ENCODE measurements at regions not wholly inside any gene's neighbourhood (a gene's known extent, or its start where the extent isn't known, plus 50 kb on each side); places are given as distances from the start of the nearest gene placed in this dataset.

DNA sequence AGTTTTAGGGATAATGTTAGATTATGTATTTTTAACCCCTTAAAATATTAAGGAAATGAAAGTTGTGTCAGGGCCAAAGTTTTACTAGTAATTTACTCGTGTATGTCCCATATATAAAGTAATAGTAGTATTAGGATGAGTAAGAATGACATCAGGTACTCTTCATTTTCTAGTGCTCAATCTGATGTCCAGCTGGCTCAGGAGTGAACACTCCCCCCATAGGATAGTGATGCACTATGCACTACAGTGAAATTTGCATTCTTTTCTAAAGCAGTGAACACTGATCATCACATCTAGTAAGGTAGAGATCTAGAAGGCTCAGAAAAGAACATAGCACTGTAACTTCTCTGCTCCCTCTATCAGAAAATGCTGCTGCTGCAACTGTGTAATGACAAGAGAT, 409.7 kb downstream of the GLUD2 start:
- H3K36me3 ChIP-seq (ENCODE audit: low read depth, missing control alignments), result no peaks in the 10 kb centered on the region
- H3K4me1 ChIP-seq, result no peaks in the 10 kb centered on the region
- no peaks in the 10 kb centered on the region for H3K27me3 ChIP-seq
- H3K27ac ChIP-seq, result no peak overlapping the region
- TF ChIP-seq POLR2A (IDR thresholded peaks at IDR 0.05), result no peak
- TF ChIP-seq, protein P1, sequence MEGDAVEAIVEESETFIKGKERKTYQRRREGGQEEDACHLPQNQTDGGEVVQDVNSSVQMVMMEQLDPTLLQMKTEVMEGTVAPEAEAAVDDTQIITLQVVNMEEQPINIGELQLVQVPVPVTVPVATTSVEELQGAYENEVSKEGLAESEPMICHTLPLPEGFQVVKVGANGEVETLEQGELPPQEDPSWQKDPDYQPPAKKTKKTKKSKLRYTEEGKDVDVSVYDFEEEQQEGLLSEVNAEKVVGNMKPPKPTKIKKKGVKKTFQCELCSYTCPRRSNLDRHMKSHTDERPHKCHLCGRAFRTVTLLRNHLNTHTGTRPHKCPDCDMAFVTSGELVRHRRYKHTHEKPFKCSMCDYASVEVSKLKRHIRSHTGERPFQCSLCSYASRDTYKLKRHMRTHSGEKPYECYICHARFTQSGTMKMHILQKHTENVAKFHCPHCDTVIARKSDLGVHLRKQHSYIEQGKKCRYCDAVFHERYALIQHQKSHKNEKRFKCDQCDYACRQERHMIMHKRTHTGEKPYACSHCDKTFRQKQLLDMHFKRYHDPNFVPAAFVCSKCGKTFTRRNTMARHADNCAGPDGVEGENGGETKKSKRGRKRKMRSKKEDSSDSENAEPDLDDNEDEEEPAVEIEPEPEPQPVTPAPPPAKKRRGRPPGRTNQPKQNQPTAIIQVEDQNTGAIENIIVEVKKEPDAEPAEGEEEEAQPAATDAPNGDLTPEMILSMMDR (IDR thresholded peaks at IDR 0.05), result no peak
- intact Hi-C loops (cut with DNase I; ENCODE audit: low total_unique reads), result no loop called here
- no peak for DNase-seq
- WGBS, 2 donors, result 78 to 83% methylated on average over 1 of the region's 1 CpG
- no peaks in the 10 kb centered on the region for H3K9me3 ChIP-seq
- H3K4me3 ChIP-seq, result no peak overlapping the region

DNA sequence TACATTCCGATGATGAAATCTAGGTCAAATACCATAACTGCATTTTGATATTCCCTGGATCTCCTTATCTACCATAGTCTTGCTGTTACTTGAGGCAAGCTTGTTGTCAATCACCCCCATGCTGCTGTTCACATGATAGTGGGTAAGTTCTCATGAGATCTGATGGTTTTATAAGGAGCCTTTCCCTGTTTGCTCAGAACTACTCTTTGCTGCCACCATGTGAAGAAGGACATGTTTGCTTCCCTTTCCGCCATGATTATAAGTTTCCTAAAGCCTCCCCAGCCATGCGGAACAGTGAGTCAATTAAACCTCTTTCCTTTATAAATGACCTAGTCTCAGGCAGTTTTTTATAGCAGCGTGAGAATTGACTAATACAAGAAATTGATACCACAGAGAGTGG, 432.0 kb downstream of the GLUD2 start:
- Histone ChIP-seq H3K27me3 (no peaks in the 10 kb centered on the region), H3K4me3 (no peak overlapping the region), H3K4me1 (no peaks in the 10 kb centered on the region), H3K36me3 (ENCODE audit: low read depth, missing control alignments) (no peaks in the 10 kb centered on the region), H3K27ac (no peak overlapping the region), H3K9me3 (no peaks in the 10 kb centered on the region)
- WGBS, 2 donors, result 71 to 95% methylated on average over 4 of the region's 4 CpGs
- no peak for TF ChIP-seq POLR2A (IDR thresholded peaks at IDR 0.05)
- TF ChIP-seq, protein P1 (IDR thresholded peaks at IDR 0.05), result no peak
- intact Hi-C loops (cut with DNase I; ENCODE audit: low total_unique reads), result no loop called here
- DNase-seq, result no peak

DNA sequence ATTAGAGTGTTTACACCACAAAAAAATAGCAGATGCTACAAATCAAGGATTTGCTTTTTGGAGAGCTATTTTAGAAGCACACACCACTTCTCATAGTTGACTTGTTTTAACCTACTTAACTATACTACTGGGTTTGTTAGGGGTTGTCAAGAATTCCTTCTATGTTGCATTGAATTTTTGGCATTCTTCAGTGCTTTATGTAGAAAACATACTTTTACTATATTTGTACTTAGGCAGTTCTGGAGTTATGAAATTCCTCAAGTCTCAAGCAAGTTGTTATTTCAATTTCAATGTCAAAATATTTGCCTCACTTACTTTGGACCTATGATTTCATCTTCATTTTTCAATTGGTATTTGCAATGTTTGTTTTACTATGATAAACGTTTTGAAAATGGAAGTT, 449.6 kb downstream of the GLUD2 start:
- H3K4me3 ChIP-seq, result no peak overlapping the region
- H3K27ac ChIP-seq, result no peak overlapping the region
- no peak for DNase-seq
- intact Hi-C loops (cut with DNase I; ENCODE audit: low total_unique reads), result no loop called here
- no peaks in the 10 kb centered on the region for H3K4me1 ChIP-seq
- 11 to 33% methylated on average over 1 of the region's 1 CpG for WGBS, 2 donors
- TF ChIP-seq POLR2A (IDR thresholded peaks at IDR 0.05), result no peak
- TF ChIP-seq, protein P1 (IDR thresholded peaks at IDR 0.05), result no peak
- no peaks in the 10 kb centered on the region for H3K27me3 ChIP-seq
- no peaks in the 10 kb centered on the region for H3K9me3 ChIP-seq
- H3K36me3 ChIP-seq (ENCODE audit: low read depth, missing control alignments), result no peaks in the 10 kb centered on the region

DNA sequence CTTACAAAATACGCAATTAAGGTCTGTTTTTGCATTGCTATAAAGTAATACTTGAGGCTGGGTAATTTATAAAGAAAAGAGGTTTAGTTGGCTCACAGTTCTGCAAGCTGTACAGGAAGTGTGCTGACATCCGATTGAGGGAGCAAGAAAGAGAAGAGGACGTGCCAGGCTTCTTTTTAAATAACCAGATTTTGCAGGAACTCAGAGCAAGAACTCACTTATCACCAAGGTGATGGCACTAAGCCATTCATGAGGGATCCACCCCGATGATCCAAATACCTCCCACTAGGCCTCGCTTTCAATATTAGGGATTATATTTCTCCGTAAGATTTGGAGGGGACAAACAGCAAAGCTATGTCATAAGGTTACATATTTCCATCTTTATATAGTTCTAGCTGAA, 456.7 kb downstream of the GLUD2 start:
- H3K36me3 ChIP-seq (ENCODE audit: low read depth, missing control alignments), result no peaks in the 10 kb centered on the region
- no peak for DNase-seq
- H3K27ac ChIP-seq, result no peak overlapping the region
- no peaks in the 10 kb centered on the region for H3K9me3 ChIP-seq
- no peaks in the 10 kb centered on the region for H3K4me1 ChIP-seq
- 51% methylated on average over 6 of the region's 6 CpGs for WGBS, 2 donors
- H3K27me3 ChIP-seq, result no peaks in the 10 kb centered on the region
- intact Hi-C loops (cut with DNase I; ENCODE audit: low total_unique reads), result no loop called here
- no peak for TF ChIP-seq POLR2A (IDR thresholded peaks at IDR 0.05)
- TF ChIP-seq, protein P1 (IDR thresholded peaks at IDR 0.05), result no peak
- H3K4me3 ChIP-seq, result no peak overlapping the region

DNA sequence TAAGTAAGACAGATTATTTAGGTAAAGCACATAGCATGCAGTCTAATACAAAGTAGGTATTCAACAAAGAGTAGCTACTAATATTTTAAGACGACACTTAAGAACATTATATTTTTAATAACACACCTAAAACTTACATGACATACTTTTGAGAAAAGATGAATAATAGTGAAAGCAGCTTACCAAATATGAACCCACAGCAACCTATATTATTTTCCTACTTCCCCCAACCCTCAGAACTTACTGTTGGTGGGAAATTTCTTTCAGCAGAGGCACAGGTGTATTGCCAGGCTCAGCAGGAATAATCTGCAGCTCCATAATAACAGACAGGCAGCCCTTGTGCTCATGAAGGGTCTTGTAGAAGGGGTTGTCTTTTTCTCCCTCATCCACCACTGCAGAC, 498.9 kb downstream of the GLUD2 start:
- TF ChIP-seq POLR2A (IDR thresholded peaks at IDR 0.05), result no peak
- TF ChIP-seq, protein P1 (IDR thresholded peaks at IDR 0.05), result no peak
- Histone ChIP-seq H3K4me3 (no peak overlapping the region), H3K27me3 (no peaks in the 10 kb centered on the region), H3K36me3 (ENCODE audit: low read depth, missing control alignments) (no peaks in the 10 kb centered on the region), H3K9me3 (no peaks in the 10 kb centered on the region), H3K4me1 (no peaks in the 10 kb centered on the region), H3K27ac (no peak overlapping the region)
- no peak for DNase-seq
- intact Hi-C loops (cut with DNase I; ENCODE audit: low total_unique reads), result no loop called here
- WGBS, 2 donors, result 81 to 92% methylated on average over 1 of the region's 1 CpG

Measured in testis (tissue), 2 donors.